PFSK-1 (cell line): ENCODE measurements at regions not wholly inside any gene's neighbourhood (a gene's known extent, or its start where the extent isn't known, plus 50 kb on each side); places are given as distances from the start of the nearest gene placed in this dataset.

Experiments used
- FOXP2 ChIP-seq: optimal IDR thresholded peaks from 2 replicates; pipeline ENCODE3; 2011; ENCODE audit warnings: borderline replicate concordance, control low read depth, inconsistent platforms; ENCODE audit not compliant: insufficient read depth; ENCODE audit errors: extremely low read length, extremely low read depth
- POLR2AphosphoS5 ChIP-seq: IDR thresholded peaks from 2 replicates; pipeline ENCODE4 v1.6.1; 2012; ENCODE audit warnings: low read depth, mild to moderate bottlenecking, control low read depth, low read length, moderate library complexity
- SIN3A ChIP-seq: IDR thresholded peaks from 2 replicates; pipeline ENCODE4 v1.6.1; 2012; ENCODE audit warnings: mild to moderate bottlenecking, low read length, moderate library complexity, borderline replicate concordance; ENCODE audit not compliant: insufficient read depth
- TAF1 ChIP-seq: IDR thresholded peaks from 2 replicates; pipeline ENCODE4 v1.6.1; 2012; ENCODE audit warnings: low read length, control low read depth, borderline replicate concordance; ENCODE audit not compliant: insufficient read depth
- TF ChIP-seq, protein P1 (sequence below), 2 experiments: IDR thresholded peaks; 2 replicates each; pipeline versions ENCODE4 v1.6.1 to v1.8.0; 2011 to 2012; ENCODE audit warnings: low read depth in 2 of 2, low read length in 2 of 2, control low read depth in 1 of 2, inconsistent platforms in 1 of 2, mild to moderate bottlenecking in 1 of 2, moderate library complexity in 1 of 2; ENCODE audit not compliant: insufficient read depth in 1 of 2

DNA sequence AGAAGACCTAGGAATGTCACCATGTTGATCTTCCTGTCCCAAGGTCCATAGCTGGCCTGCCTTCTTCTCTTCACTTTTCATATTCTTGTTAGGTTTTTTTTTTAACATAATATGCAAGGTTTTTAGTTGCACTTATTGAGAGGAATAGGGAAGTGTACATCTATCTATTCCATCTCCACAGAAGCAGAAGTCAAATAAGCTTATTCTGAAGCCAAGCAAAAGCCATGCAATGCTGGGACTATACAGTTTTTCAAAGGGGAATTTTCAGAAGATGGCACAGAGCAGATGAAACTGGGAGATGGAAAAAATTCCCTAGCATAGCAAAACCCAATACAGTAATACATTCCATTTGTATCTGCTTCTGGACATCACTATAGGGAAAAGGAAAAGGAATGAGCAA is 447.6 kb downstream of the GADD45G start:
- TF ChIP-seq POLR2AphosphoS5, result no peak
- TF ChIP-seq, protein P1, sequence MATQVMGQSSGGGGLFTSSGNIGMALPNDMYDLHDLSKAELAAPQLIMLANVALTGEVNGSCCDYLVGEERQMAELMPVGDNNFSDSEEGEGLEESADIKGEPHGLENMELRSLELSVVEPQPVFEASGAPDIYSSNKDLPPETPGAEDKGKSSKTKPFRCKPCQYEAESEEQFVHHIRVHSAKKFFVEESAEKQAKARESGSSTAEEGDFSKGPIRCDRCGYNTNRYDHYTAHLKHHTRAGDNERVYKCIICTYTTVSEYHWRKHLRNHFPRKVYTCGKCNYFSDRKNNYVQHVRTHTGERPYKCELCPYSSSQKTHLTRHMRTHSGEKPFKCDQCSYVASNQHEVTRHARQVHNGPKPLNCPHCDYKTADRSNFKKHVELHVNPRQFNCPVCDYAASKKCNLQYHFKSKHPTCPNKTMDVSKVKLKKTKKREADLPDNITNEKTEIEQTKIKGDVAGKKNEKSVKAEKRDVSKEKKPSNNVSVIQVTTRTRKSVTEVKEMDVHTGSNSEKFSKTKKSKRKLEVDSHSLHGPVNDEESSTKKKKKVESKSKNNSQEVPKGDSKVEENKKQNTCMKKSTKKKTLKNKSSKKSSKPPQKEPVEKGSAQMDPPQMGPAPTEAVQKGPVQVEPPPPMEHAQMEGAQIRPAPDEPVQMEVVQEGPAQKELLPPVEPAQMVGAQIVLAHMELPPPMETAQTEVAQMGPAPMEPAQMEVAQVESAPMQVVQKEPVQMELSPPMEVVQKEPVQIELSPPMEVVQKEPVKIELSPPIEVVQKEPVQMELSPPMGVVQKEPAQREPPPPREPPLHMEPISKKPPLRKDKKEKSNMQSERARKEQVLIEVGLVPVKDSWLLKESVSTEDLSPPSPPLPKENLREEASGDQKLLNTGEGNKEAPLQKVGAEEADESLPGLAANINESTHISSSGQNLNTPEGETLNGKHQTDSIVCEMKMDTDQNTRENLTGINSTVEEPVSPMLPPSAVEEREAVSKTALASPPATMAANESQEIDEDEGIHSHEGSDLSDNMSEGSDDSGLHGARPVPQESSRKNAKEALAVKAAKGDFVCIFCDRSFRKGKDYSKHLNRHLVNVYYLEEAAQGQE (IDR thresholded peaks at IDR 0.05; ENCODE audit: insufficient read depth in 1 of 2, low read depth in 2 of 2, low read length in 2 of 2), result no peak
- no peak for TF ChIP-seq SIN3A
- no peak for TF ChIP-seq TAF1
- no peak for TF ChIP-seq FOXP2
